GM12872 (cell line): ENCODE measurements at regions not wholly inside any gene's neighbourhood (a gene's known extent, or its start where the extent isn't known, plus 50 kb on each side); places are given as distances from the start of the nearest gene placed in this dataset.

Experiments used
- CTCF ChIP-seq: IDR thresholded peaks from 3 replicates; pipeline ENCODE4 v1.5.1; 2011; ENCODE audit warnings: low read depth, mild to moderate bottlenecking, low read length, moderate library complexity; ENCODE audit not compliant: insufficient read depth

GRCh38 chr5:144659634-144660227 lies 489.1 kb downstream of the KCTD16 start:
- no peak for TF ChIP-seq CTCF

- no peak for TF ChIP-seq CTCF
Measured at GRCh38 chr5:144644317-144644716, 473.6 kb downstream of the KCTD16 start.

GRCh38 chr5:144638787-144639186 lies 468.1 kb downstream of the KCTD16 start:
- TF ChIP-seq CTCF: no peak

- TF ChIP-seq CTCF: no peak
Measured at GRCh38 chr5:144634138-144634537, 463.5 kb downstream of the KCTD16 start.

GRCh38 chr5:144598451-144599068 lies 427.9 kb downstream of the KCTD16 start:
- TF ChIP-seq CTCF: no peak

- TF ChIP-seq CTCF: no peak
Measured at GRCh38 chr5:144596517-144596916, 425.8 kb downstream of the KCTD16 start.

- no peak for TF ChIP-seq CTCF
Measured at GRCh38 chr5:144594919-144595318, 424.2 kb downstream of the KCTD16 start.
